ENCODE measurements at regions not wholly inside any gene's neighbourhood (a gene's known extent, or its start where the extent isn't known, plus 50 kb on each side); places are given as distances from the start of the nearest gene placed in this dataset.

GRCh38 chr1:58981392-58981791 is 197.5 kb upstream of the JUN start:
- TF ChIP-seq, protein P1, sequence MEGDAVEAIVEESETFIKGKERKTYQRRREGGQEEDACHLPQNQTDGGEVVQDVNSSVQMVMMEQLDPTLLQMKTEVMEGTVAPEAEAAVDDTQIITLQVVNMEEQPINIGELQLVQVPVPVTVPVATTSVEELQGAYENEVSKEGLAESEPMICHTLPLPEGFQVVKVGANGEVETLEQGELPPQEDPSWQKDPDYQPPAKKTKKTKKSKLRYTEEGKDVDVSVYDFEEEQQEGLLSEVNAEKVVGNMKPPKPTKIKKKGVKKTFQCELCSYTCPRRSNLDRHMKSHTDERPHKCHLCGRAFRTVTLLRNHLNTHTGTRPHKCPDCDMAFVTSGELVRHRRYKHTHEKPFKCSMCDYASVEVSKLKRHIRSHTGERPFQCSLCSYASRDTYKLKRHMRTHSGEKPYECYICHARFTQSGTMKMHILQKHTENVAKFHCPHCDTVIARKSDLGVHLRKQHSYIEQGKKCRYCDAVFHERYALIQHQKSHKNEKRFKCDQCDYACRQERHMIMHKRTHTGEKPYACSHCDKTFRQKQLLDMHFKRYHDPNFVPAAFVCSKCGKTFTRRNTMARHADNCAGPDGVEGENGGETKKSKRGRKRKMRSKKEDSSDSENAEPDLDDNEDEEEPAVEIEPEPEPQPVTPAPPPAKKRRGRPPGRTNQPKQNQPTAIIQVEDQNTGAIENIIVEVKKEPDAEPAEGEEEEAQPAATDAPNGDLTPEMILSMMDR (IDR thresholded peaks at IDR 0.05 in 8 of 11, conservative IDR thresholded peaks at IDR 0.05 in 3 of 11): no peak
- no peak for TF ChIP-seq POLR2AphosphoS5 (IDR thresholded peaks at IDR 0.05)
- TF ChIP-seq POLR2A (IDR thresholded peaks at IDR 0.05): no peak

Measured in spleen (tissue), 7 donors.